Anterior cingulate cortex (tissue), 58 donors: ENCODE measurements at regions not wholly inside any gene's neighbourhood (a gene's known extent, or its start where the extent isn't known, plus 50 kb on each side); places are given as distances from the start of the nearest gene placed in this dataset.
"Not testable (repeated sequence)": the region's sequence is repeated elsewhere in the genome, so short reads cannot be mapped to it uniquely, and the experiment has no call there.

ENCODE experiments used
- DNase-seq, 58 donors: peaks; one replicate each; lab custom pipeline; 2025; lab: John Stamatoyannopoulos, UW

DNA sequence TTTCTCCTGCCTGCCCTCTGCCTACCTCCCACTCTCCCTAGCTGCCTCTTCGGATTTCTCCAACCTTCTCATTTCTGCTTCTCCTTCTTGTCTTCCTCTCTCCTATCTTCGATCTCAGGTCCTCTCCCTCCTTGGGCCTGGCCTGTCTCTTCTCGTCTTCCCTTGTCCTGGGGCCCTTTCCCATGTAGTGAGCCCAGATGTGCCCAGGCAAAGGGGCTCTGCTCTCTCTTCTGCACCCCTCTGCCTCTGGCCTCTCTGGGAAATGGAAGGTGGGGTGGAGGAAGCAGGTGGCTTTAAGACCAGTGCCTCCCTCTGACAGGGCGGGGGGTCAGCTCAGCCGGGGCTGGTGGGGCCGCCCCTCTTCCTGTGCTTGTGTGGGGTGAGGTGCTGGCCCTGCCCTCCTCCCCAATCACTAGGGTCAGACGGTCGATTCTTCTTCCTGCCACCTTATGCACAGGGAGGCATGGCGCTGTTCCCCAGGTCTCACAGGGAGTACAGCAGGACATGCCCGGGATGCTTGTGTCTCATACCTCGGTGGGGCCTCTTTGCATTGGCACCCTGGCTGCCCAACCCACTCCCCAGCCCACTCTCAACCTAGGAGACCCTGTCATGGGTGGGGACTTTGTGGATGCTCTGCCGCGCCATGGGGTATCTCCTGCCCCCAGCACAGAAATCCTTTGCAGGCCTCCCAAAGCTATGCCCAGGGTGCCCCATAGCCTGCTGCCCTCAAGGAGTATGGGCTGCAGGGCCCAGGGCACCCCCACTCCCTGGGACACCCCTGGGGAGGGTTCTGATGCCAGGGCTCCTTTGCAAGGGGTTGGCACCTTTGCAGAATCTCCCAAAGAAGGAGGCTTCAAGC lies 213.8 kb upstream of the HAAO start:
- DNase-seq: no peak

DNA sequence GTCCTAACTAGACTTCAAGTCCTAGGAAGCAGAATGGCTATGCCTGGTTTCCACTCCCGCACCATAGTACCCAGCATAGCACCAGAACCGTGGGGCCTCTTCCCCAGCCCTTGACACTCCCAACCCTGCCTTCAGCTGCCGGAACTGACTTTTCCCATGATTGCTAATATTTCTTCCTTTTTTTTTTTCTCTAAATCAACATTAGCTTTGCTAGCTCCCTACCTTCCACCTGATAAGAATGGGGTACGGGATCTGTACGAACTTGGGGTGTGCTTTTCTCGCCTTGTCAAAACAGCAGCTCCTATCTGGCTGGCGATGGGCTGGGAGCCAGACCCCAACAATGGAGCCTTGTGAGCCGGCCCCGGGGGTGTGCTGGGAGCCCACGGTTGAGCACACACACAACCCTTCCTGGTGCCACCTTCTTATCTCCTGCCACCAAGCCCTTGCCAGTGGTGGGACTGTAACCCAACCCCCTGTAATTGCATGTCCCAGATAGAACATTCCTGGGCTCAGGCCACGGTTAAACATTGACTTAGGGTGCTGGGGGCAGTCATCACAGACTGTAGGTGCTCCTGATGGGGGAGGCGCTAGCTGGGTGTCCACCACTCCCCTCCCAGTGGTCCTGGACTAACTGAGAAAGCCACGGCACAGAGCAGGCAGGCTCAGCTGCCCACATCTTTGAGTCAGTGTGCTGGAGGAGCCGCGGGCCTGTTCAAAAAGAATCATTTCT lies 213.0 kb upstream of the HAAO start:
- peak in 42 of 58 donors; percentile 9 to 81 (median 48) for DNase-seq

DNA sequence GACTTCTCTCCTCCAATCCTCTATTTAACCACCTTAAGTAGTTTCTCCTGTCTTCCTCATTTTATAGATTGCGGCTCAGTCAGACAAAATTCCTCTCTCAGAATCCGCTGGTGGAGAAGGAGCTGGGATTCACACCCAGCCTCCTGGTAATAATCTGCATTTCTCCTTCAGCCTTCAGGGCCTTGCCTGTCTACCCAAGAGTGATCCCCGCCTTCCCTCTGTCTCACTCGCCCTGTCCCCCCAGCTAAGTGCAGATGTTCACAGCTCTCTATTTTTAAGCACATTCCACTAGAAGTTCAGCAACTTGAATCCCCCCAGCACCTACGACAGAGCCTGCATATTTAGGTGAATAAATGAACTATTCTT lies 212.5 kb upstream of the HAAO start:
- no peak for DNase-seq

DNA sequence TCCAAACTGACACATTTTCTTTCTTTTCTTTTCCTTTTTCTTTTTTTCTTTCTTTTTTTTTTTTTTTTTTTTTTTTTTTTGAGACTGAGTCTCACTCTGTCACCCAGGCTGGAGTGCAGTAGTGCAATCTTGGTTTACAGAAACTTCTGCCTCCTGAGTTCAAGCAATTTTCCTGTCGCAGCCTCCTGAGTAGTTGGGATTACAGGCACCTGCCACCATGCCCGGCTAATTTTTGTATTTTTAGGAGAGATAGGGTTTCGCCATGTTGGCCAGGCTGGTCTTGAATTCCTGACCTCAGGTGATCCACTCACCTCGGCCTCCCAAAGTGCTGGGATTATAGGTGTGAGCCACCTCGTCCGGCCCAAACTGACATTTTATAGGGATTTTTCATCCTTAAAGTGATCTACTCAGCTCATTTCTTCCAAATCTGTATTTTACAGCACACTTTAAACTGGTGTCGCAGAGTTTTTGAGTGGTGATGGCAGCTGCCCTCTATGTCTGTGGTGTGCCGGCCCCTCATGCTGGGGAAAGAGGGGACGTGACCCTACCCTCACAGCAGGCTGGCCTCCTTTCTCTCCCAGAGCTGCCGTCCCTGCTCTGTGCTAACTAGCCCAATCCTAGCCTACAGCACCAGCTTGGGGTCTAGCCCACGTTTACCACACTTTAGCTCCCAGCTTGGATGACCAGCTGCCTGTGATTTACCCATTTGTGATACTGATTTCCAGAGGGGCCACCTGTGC lies 211.9 kb upstream of the HAAO start:
- not testable (repeated sequence) for DNase-seq

DNA sequence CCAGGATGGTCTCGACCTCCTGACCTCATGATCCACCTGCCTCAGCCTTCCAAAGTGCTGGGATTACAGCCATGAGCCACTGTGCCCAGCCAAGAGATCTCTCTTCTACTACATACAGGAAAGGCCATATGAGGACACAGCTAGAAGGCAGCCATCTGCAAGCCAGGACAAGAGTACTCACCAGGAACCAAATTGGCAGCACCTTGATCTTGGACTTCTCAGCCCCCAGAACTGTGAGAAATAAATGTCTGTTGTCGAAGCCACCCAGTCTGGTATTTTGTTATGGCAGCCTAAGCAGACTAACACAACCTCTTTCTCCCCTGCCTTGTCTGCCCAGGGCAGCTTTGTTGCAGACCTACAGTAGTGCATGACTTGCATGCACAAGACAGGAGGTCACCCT lies 211.3 kb upstream of the HAAO start:
- no peak for DNase-seq

DNA sequence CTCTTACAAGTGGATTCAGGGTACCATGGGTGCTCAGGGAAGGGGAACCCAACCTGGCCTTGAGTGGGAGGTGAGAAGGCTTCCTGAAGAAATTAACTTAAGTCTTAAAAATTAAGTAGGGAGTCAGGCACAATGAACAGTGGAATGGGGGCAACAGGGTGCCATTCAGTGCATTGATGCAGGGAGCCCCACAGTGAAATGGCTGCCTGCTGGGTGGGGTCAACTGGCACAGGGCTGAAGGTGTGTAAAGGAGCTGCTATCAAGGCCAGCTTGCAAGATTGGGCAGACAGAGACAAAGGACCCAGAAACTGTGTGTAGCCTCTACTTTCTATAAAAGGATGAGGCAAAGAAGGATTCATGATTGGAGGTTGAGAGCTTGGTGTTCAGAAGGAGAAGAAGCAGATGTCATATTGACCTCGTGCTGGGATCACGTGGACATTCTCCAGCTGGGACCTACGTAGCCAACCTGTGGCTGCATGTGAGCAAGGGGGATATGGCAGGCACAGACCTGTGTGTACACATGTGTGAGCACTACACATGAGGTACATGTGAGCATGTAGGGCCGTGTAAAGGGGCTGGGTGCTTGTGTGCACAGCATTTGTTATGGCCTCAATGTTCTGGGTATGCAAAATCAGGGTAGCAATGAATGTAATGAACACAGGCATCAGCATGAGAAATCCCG lies 209.5 kb upstream of the HAAO start:
- DNase-seq: no peak

DNA sequence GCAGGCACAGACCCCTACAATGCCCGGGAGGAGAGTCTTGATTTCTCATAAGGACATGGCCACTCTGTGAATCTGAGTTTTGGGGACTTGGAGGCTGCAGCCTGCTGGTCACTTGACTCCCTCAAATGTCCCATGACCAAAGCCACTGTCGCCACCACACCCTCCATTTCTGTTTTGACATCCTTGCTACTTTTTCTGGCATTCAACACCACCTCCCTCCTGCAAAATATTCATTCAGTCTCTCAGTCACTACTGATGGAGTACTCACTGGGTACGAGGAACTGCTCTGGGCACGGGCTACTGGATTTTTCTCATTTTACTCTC lies 208.6 kb upstream of the HAAO start:
- no peak for DNase-seq

DNA sequence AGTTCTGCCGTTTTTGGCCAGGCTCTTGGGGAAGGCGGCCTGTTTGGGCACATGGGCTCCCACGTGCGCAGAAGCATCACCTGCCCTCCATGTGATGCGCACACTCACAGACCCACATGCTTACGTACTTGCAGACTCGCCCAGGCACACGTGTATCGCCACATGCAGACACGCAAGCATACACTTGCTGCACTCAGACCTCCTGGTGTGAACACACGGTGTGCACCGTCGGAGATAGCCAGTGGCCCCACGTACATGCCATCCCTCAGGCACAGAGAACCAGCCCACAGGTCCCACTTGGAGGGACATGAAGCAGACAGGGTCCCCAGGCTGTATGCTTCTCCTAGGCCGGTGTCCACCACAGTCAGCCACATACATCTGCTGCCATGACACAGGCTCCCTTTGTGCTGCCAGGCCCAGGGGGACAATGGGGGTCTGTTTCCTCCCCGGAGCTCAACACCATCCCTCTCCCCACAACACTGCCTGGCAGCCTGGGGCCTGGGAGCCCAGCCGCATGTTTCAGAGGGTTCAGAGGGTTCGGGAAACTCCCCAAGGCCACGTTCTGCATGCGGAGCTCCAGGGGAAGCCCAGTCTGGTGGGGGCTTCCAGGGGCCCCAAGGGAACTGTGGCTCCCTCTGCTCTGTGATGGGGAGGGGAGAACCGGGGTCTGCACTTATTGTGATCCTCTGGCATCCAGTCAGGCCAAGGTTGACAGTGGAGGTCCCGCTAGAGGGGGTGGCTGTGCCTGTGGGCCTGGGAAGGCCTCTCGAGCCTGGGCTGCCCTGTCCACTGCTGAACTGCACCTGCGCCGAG lies 208.1 kb upstream of the HAAO start:
- peak in 54 of 58 donors; percentile 19 to 94 (median 74) for DNase-seq

DNA sequence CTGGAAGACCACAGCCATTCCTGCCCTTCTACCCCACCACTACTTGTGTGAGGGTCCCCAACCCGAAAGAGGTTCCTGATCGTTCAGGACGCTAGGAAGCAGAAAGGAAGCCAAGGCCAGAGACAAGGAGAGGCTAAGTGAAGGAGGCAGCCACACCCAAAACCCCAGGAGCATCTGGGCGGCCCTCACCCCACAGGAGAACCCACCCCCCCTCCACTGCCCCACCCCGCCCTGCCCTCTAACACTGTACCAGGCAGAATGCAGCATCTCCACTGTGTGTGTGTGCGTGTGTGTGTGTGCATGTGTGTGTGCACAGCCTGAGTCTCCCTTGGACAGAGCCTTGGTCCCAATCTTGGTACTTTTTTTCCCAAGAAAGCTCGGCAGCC lies 207.5 kb upstream of the HAAO start:
- no peak for DNase-seq

DNA sequence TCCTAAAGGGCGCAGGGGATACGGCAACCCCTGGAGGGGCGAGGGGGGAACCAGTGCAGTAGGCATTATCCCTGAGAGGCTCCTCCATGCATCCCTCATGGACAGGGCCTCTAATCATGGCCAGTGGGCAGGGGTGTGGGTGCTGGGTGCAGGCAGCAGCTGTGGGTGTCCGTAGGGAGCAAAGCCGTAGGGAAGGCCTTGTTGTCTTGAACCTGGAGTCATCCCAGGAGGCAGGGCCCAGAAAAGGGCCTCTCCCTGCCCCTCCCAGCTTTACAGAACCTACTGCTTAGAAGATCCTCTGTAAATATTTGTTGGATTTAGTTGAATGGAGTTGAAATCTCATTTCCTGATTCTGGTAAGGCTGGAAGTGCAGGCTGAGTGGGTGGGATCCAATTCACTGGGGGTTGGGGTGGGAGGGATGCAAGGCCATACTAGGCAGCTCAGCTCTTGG lies 207.0 kb upstream of the HAAO start:
- DNase-seq: no peak

DNA sequence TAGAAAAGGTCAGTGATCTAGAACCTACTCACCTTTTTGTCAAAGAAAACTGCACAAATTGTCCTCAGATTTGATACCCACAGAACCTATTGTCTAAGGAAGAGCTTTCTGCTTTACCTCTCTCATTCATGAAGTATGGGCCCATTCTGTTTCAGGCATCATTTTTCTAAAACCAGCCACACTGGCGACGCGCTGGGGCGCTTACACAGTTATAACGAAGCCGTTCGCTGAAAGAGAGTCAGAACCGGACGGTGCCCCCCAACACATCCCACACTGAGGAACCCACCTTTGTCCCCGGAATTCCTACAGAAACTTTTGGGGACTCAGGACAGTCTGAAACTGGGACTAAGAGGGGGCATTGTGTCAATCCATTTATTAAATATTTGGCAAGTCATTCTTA lies 206.3 kb upstream of the HAAO start:
- no peak for DNase-seq

DNA sequence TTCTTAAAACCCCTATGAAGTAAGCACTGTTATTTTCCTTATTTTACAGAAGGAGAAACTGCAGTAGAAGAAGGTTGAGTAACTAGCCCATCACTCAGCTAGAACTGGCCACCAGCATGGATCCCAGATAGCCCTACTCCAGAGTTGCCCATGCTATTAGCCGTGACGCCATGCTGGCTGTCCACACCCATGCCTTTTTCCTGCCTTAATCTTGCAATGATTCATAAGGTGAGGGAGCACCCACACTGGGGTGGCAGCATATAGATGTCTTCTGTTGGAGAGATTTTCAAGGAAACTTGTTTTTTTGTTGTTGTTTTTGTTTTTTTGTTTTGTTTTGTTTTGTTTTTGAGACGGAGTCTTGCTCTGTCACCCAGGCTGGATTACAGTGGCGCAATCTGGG lies 204.1 kb upstream of the HAAO start:
- no peak for DNase-seq

DNA sequence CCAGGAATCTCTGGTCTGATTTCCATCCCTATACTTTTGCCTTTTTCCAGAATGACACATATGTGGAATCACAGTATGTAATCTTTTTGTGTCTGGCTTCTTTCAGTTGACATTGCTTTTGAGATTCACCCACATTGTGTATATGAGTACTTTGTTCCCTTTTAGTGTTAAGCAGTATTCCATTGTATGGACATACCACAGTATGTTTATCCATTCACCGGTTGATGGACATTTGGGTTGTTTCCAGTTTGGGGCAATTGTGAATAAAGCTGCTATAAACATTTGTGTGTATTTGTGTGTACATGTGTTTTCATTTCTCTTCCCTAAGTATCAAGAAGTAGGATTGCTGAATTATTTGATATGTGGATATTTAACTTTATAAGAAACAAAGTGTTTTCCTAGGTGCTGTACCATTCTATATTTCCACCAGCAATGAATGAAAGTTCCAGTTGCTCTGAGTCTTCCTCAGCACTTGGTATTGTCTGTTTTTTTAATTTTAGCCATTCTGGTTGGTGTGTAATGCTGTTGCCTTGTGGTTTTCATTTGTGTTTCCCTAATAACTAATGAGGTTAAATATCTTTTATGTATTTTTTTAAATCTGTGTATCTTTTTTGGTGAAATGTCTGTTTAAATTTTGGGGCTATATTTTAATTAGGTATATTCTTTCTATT lies 203.5 kb upstream of the HAAO start:
- DNase-seq: no peak

DNA sequence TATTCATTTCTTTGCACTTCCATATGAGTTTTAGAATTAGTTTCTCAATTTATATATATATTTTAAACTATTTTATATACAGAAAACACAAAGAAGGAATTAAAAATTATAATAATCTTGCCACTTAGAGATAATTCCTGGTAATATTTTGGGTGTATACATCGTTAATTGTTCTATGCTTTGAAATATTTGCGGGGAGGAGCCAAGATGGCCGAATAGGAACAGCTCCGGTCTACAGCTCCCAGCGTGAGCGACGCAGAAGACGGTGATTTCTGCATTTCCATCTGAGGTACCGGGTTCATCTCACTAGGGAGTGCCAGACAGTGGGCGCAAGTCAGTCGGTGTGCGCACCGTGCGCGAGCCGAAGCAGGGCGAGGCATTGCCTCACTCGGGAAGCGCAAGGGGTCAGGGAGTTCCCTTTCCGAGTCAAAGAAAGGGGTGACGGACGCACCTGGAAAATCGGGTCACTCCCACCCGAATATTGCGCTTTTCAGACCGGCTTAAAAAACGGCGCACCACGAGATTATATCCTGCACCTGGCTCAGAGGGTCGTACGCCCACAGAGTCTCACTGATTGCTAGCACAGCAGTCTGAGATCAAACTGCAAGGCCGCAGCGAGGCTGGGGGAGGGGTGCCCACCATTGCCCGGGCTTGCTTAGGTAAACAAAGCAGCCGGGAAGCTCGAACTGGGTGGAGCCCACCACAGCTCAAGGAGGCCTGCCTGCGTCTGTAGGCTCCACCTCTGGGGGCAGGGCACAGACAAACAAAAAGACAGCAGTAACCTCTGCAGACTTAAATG lies 197.1 kb upstream of the HAAO start:
- not testable (repeated sequence) for DNase-seq

DNA sequence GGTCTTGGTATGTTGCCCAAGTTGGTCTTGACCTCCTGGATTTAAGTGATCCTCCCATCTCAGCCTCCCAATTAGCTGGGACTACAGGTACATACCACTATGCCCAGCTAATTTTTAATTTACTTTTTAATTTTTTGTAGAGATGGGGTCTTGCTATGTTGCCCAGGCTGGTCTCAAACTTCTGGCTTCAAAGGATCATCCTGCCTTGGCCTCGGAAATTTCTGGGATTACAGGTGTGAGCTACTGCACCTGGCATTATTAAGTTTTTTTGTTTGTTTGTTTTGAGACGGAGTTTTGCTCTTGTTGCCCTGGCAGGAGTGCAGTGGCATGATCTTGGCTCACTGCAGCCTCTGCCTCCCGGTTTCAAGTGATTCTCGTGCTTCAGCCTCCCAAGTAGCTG lies 195.7 kb upstream of the HAAO start:
- DNase-seq: not testable (repeated sequence)

DNA sequence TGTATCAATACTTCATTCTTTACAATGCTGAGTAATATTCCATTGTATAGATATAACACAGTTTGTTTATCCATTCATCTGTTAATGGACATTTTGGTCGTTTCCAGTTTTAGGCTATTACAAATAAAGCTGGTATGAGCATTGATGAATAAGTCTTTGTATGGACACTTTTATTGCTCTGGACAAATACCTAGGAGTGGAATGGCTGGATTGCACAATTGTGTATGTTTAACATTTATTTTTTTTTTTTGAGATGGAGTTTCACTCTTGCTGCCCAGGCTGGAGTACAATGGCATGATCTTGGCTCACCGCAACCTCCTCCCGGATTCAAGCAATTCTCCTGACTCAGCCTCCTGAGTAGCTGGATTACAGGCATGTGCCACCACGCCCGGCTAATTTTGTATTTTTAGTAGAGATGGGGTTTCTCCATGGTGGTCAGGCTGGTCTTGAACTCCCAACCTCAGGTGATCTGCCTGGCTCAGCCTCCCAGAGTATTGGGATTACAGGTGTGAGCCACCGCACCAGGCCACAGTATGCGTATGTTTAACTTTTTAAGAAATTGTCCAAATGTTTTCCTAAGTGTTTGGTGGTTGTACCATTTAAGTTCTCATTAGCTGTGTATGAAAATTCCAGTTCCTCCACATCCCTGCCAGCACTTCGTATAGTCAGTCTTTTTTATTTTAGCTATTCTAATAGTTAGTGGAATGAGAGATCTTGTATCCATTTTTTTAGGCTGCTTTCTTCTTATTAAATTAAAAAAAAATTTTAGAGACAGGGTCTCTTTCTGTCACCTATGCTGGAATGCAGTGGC lies 194.9 kb upstream of the HAAO start:
- DNase-seq: no peak

DNA sequence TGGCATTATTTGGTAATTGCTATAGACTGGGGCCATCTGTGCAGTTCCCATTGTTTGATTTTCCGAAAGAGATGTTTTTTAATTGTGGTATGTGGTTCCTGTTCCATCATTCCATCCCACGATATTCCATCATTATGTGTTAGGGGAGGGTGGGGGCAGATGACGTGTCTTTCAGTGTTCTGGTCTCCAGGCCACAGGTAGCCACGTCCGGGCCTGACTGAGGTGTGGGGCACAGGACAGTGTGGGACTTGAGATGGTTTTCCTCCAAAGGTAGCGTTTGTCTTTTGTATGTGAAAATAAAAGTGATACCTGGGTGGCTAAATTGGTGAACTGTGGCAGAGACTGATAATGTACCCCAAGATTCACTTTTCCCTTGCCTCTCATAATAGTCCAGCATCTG lies 192.2 kb upstream of the HAAO start:
- DNase-seq: no peak

DNA sequence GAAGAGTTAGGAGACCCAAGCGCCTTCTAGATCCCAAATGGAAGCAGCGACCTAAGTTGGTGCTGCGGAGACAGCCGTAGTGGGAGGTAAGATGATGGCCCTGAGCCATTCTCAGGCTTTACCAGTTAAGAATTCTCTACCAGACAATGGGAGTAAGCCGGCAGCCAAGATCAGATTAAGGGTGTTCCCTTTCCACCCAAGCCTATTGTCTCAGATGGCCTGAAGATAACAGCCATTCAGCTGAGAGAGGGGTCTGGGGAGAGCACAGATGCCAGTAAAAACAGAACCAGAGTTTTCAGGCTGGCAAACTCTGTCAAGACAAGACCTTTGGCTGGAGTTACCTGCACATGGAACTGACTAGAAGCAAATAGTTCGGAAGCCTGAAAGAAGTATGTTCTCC lies 191.7 kb upstream of the HAAO start:
- no peak for DNase-seq
